GM21825 (cell line): ENCODE measurements at regions not wholly inside any gene's neighbourhood (a gene's known extent, or its start where the extent isn't known, plus 50 kb on each side); places are given as distances from the start of the nearest gene placed in this dataset.

ENCODE experiments used
- ATAC-seq: cut with Tn5 transposase; IDR thresholded peaks from one replicate; pipeline ENCODE4 v1.9.1; 2021; ENCODE audit warnings: mild to moderate bottlenecking, moderate library complexity; ENCODE audit not compliant: unreplicated experiment

- ATAC-seq = no peak
Measured at GRCh38 chr4:183763990-183764754, 105.1 kb downstream of the TRAPPC11 start.

GRCh38 chr4:183765251-183765911 is 106.3 kb downstream of the TRAPPC11 start:
- no peak for ATAC-seq

- ATAC-seq = no peak
Measured at GRCh38 chr4:183766140-183766539, 107.0 kb downstream of the TRAPPC11 start.

- no peak for ATAC-seq
Measured at GRCh38 chr4:183770906-183771305, 111.8 kb downstream of the TRAPPC11 start.

- no peak for ATAC-seq
Measured at GRCh38 chr4:183772361-183772760, 113.3 kb downstream of the TRAPPC11 start.

GRCh38 chr4:183773790-183774189 is 114.7 kb downstream of the TRAPPC11 start:
- ATAC-seq = no peak

- no peak for ATAC-seq
Measured at GRCh38 chr4:183783306-183783705, 121.8 kb upstream of the STOX2 start.

- no peak for ATAC-seq
Measured at GRCh38 chr4:183783991-183784553, 121.0 kb upstream of the STOX2 start.

GRCh38 chr4:183788308-183788905 is 116.7 kb upstream of the STOX2 start:
- no peak for ATAC-seq

GRCh38 chr4:183789657-183790056 is 115.5 kb upstream of the STOX2 start:
- ATAC-seq = no peak

- no peak for ATAC-seq
Measured at GRCh38 chr4:183790661-183791060, 114.4 kb upstream of the STOX2 start.

GRCh38 chr4:183797011-183797444 is 108.1 kb upstream of the STOX2 start:
- ATAC-seq = no peak

- ATAC-seq = no peak
Measured at GRCh38 chr4:183797445-183798300, 107.4 kb upstream of the STOX2 start.

GRCh38 chr4:183798301-183799253 is 106.5 kb upstream of the STOX2 start:
- ATAC-seq = no peak

- ATAC-seq = no peak
Measured at GRCh38 chr4:183801457-183802165, 103.5 kb upstream of the STOX2 start.

GRCh38 chr4:183806341-183806740 is 98.8 kb upstream of the STOX2 start:
- ATAC-seq = no peak

- no peak for ATAC-seq
Measured at GRCh38 chr4:183807420-183808096, 97.5 kb upstream of the STOX2 start.

- no peak for ATAC-seq
Measured at GRCh38 chr4:183808097-183808456, 97.0 kb upstream of the STOX2 start.

- ATAC-seq = no peak
Measured at GRCh38 chr4:183812567-183812966, 92.5 kb upstream of the STOX2 start.
